Stimulated activated CD4-positive, alpha-beta T cell treated with anti-CD3 and anti-CD28 coated beads, Interleukin-4, amount 100 ng/mL, for 4 hours (primary cell): ENCODE measurements at regions not wholly inside any gene's neighbourhood (a gene's known extent, or its start where the extent isn't known, plus 50 kb on each side); places are given as distances from the start of the nearest gene placed in this dataset.
A peak's percentile ranks its signal among the peaks of the same experiment; 100 is the strongest.

Source experiments
- DNase-seq, 2 experiments: peaks; one replicate each; pipeline ENCODE4 v3.0.0-alpha.2; 2020

- no peak for DNase-seq
These were observed 59.7 kb upstream of the TCF20 start for GRCh38 chr22:42330170-42330569.

- DNase-seq = no peak
These were observed 59.1 kb upstream of the TCF20 start for GRCh38 chr22:42329504-42329903.

GRCh38 chr22:42328784-42329145 lies 58.3 kb upstream of the TCF20 start:
- no peak for DNase-seq

- DNase-seq = peak in 1 of 2 experiments; percentile 18
These were observed 57.8 kb upstream of the TCF20 start for GRCh38 chr22:42328130-42328783.

GRCh38 chr22:42327462-42328129 lies 57.1 kb upstream of the TCF20 start:
- no peak for DNase-seq

- DNase-seq = no peak
These were observed 56.3 kb upstream of the TCF20 start for GRCh38 chr22:42326801-42327200.

- DNase-seq = no peak
These were observed 55.8 kb upstream of the TCF20 start for GRCh38 chr22:42326301-42326700.

GRCh38 chr22:42324990-42325710 lies 54.7 kb upstream of the TCF20 start:
- no peak for DNase-seq

GRCh38 chr22:42324566-42324965 lies 54.1 kb upstream of the TCF20 start:
- no peak for DNase-seq

GRCh38 chr22:42323971-42324370 lies 53.5 kb upstream of the TCF20 start:
- no peak for DNase-seq

- no peak for DNase-seq
These were observed 52.1 kb upstream of the TCF20 start for GRCh38 chr22:42322562-42322926.

- no peak for DNase-seq
These were observed 51.6 kb upstream of the TCF20 start for GRCh38 chr22:42321908-42322561.

GRCh38 chr22:42320443-42321416 lies 50.3 kb upstream of the TCF20 start:
- DNase-seq = no peak
